Fibroblast of the aortic adventitia (primary cell): ENCODE measurements at regions not wholly inside any gene's neighbourhood (a gene's known extent, or its start where the extent isn't known, plus 50 kb on each side); places are given as distances from the start of the nearest gene placed in this dataset. TPM values are rescaled to one million over a fixed set of nuclear protein-coding genes. Genes with fewer than 3 reads are reported as not detected.

Source experiments
- small RNA-seq: library from RNA; depleted of rRNA; stranded (forward); fragments of <200 nt; gene quantifications from one replicate; pipeline ENCODE3, GENCODE V24; 2012

Small RNA genes in the stretch of these regions (small RNA-seq; reads per million reads assigned to genes)
- gene PSMC1P5 (not detected), gene RF00322 (not detected), gene RN7SL255P (not detected), gene RNA5SP189 (not detected), gene RNU1-140P (0.25 reads per million), gene RNU6-334P (not detected)
